SK-N-SH (cell line): ENCODE measurements at regions not wholly inside any gene's neighbourhood (a gene's known extent, or its start where the extent isn't known, plus 50 kb on each side); places are given as distances from the start of the nearest gene placed in this dataset.

Experiments
- CTCF ChIA-PET: fragments of 300-600, 350-600 bp; formaldehyde crosslinking; extraction: SDS; loops from one replicate; lab custom pipeline; 2021; lab: Yijun Ruan, JAX
- POLR2A ChIA-PET: fragments of 350-600 bp; sonication (Branson Sonifier 250); formaldehyde crosslinking; extraction: SDS; loops from one replicate; lab custom pipeline; 2020; ENCODE audit warnings: antibody characterized with exemption, inconsistent platforms; lab: Yijun Ruan, JAX
- DNase-seq: peaks from one replicate; pipeline ENCODE4 v3.0.0; 2012
- H2AFZ ChIP-seq: fragments of 200-600 bp; sonication (generic); 2 replicates; pipeline ENCODE4 v1.8.1; 2016; ENCODE audit warnings: antibody characterized with exemption, mild to moderate bottlenecking, low read depth
- H3F3A ChIP-seq: fragments of 200-600 bp; sonication (generic); replicated peaks from 2 replicates; pipeline ENCODE3; 2016; ENCODE audit warnings: antibody characterized with exemption, mild to moderate bottlenecking; ENCODE audit not compliant: insufficient read depth
- H3K27ac ChIP-seq, 2 experiments: fragments of 200-500 bp in 1 of 2; fragments of 200-600 bp in 1 of 2; sonication (Bioruptor generic) in 1 of 2; sonication (generic), shearing (Covaris generic) in 1 of 2; 2 replicates each; pipeline versions ENCODE4 v1.5.1 to v1.6.1; 2014 to 2016; ENCODE audit warnings: low read depth in 2 of 2, inconsistent platforms in 1 of 2, low read length in 1 of 2, mild to moderate bottlenecking in 1 of 2, mixed read lengths in 1 of 2
- H3K27me3 ChIP-seq: fragments of 200-600 bp; sonication (generic), shearing (Covaris generic); 2 replicates; pipeline ENCODE4 v1.6.1; 2016; ENCODE audit warnings: mixed run types; ENCODE audit not compliant: insufficient read depth
- H3K36me3 ChIP-seq, 2 experiments: fragments of 200-500 bp in 1 of 2; fragments of 200-600 bp in 1 of 2; sonication (Bioruptor generic) in 1 of 2; sonication (generic) in 1 of 2; replicated peaks in 1 of 2; 2 replicates each; pipeline versions ENCODE3 to v1.5.1; 2014 to 2016; ENCODE audit warnings: low read length in 1 of 2, mild to moderate bottlenecking in 1 of 2; ENCODE audit not compliant: insufficient read depth in 2 of 2, control insufficient read depth in 1 of 2
- H3K4me1 ChIP-seq, 2 experiments: fragments of 200-500 bp in 1 of 2; fragments of 200-600 bp in 1 of 2; sonication (Bioruptor generic) in 1 of 2; sonication (generic), shearing (Covaris generic) in 1 of 2; 2 replicates each; pipeline versions ENCODE4 v1.5.1 to v1.6.1; 2014 to 2016; ENCODE audit warnings: low read depth in 1 of 2, low read length in 1 of 2, mixed run types in 1 of 2; ENCODE audit not compliant: insufficient read depth in 2 of 2, control insufficient read depth in 1 of 2
- H3K4me2 ChIP-seq: fragments of 200-600 bp; sonication (generic), shearing (Covaris generic); 2 replicates; pipeline ENCODE4 v1.6.1; 2017; ENCODE audit warnings: mixed run types
- H3K4me3 ChIP-seq, 2 experiments: fragments of 200-500 bp in 1 of 2; fragments of 200-600 bp in 1 of 2; sonication (Bioruptor generic) in 1 of 2; sonication (generic), shearing (Covaris generic) in 1 of 2; 2 replicates each; pipeline versions ENCODE4 v1.5.1 to v1.8.1; 2014 to 2016; ENCODE audit warnings: low read depth in 2 of 2, inconsistent platforms in 1 of 2, low read length in 1 of 2, mild to moderate bottlenecking in 1 of 2, mixed read lengths in 1 of 2, moderate library complexity in 1 of 2
- H3K79me2 ChIP-seq: fragments of 200-600 bp; sonication (generic); 2 replicates; pipeline ENCODE4 v1.8.1; 2017; ENCODE audit warnings: mild to moderate bottlenecking; ENCODE audit not compliant: insufficient read depth
- H3K9ac ChIP-seq: fragments of 200-600 bp; sonication (generic); 2 replicates; pipeline ENCODE4 v1.6.1; 2017; ENCODE audit warnings: mixed run types
- H3K9me2 ChIP-seq: fragments of 200-600 bp; sonication (generic); 2 replicates; pipeline ENCODE4 v1.6.1; 2017; ENCODE audit warnings: mixed run types
- H3K9me3 ChIP-seq: fragments of 200-600 bp; sonication (generic); 2 replicates; pipeline ENCODE4 v1.6.1; 2017; ENCODE audit warnings: mixed run types, mild to moderate bottlenecking, moderate library complexity
- H4K20me1 ChIP-seq: fragments of 200-600 bp; sonication (generic); 2 replicates; pipeline ENCODE4 v1.6.1; 2017; ENCODE audit warnings: mild to moderate bottlenecking, mixed run types; ENCODE audit not compliant: insufficient read depth
- ELF1 ChIP-seq: IDR thresholded peaks from 2 replicates; pipeline ENCODE4 v1.4.0; 2012
- EP300 ChIP-seq, 2 experiments: IDR thresholded peaks; 2 replicates each; pipeline versions ENCODE4 v1.4.0 to v1.6.1; 2012; ENCODE audit warnings: borderline replicate concordance in 1 of 2, low read depth in 1 of 2, low read length in 1 of 2
- FOSL2 ChIP-seq: IDR thresholded peaks from 2 replicates; pipeline ENCODE4 v1.4.0; 2012; ENCODE audit warnings: low read depth, mild to moderate bottlenecking, moderate library complexity, borderline replicate concordance
- FOXJ3 ChIP-seq: sonication (generic); formaldehyde crosslinking; IDR thresholded peaks from 2 replicates; pipeline ENCODE4 v1.5.1; 2020; ENCODE audit warnings: mild to moderate bottlenecking, missing genetic modification reagents
- GABPA ChIP-seq: IDR thresholded peaks from 2 replicates; pipeline ENCODE4 v1.4.0; 2012; ENCODE audit warnings: low read depth, mild to moderate bottlenecking
- JUND ChIP-seq: IDR thresholded peaks from 2 replicates; pipeline ENCODE4 v1.4.0; 2012
- MEF2A ChIP-seq: IDR thresholded peaks from 2 replicates; pipeline ENCODE4 v1.4.0; 2012; ENCODE audit warnings: low read depth, borderline replicate concordance
- MXI1 ChIP-seq: IDR thresholded peaks from 2 replicates; pipeline ENCODE4 v1.6.1; 2012; ENCODE audit warnings: mild to moderate bottlenecking, low read depth, low read length, improper control_type of control experiment
- NRF1 ChIP-seq: IDR thresholded peaks from 2 replicates; pipeline ENCODE4 v1.6.1; 2012; ENCODE audit warnings: low read depth, mild to moderate bottlenecking, low read length
- POLR2AphosphoS5 ChIP-seq: IDR thresholded peaks from 2 replicates; pipeline ENCODE4 v1.6.1; 2012; ENCODE audit warnings: low read depth, low read length
- REST ChIP-seq: IDR thresholded peaks from 2 replicates; pipeline ENCODE4 v1.6.1; 2012; ENCODE audit warnings: mild to moderate bottlenecking, low read depth, low read length, moderate library complexity
- RXRA ChIP-seq: IDR thresholded peaks from 2 replicates; pipeline ENCODE4 v1.4.0; 2012; ENCODE audit warnings: low read depth, mild to moderate bottlenecking, borderline replicate concordance
- SIN3A ChIP-seq: IDR thresholded peaks from 2 replicates; pipeline ENCODE4 v1.6.1; 2012; ENCODE audit warnings: low read depth, mild to moderate bottlenecking, low read length, moderate library complexity, borderline replicate concordance
- SMC3 ChIP-seq: IDR thresholded peaks from 2 replicates; pipeline ENCODE4 v1.6.1; 2012; ENCODE audit warnings: low read depth, low read length, improper control_type of control experiment
- TAF1 ChIP-seq: IDR thresholded peaks from 2 replicates; pipeline ENCODE4 v1.6.1; 2012; ENCODE audit warnings: low read depth, mild to moderate bottlenecking, low read length, moderate library complexity, borderline replicate concordance
- TCF12 ChIP-seq: IDR thresholded peaks from 2 replicates; pipeline ENCODE4 v1.4.0; 2012
- YY1 ChIP-seq: IDR thresholded peaks from 2 replicates; pipeline ENCODE4 v1.4.0; 2012; ENCODE audit warnings: low read depth, mild to moderate bottlenecking
- WGBS: methylation state at CpG from one replicate; pipeline ENCODE4 v1.1.6; 2017; ENCODE audit warnings: low lambda C conversion rate; 5-methylcytosine and 5-hydroxymethylcytosine counted together
- TF ChIP-seq, protein P1 (sequence below): fragments of 150-350 bp; IDR thresholded peaks from 2 replicates; pipeline ENCODE4 v1.6.1; 2017; ENCODE audit warnings: antibody characterized with exemption, low read length, low read depth, borderline replicate concordance
- TF ChIP-seq, protein P2 (sequence below): IDR thresholded peaks from 2 replicates; pipeline ENCODE4 v1.4.0; 2012; ENCODE audit warnings: low read depth, borderline replicate concordance
- TF ChIP-seq, protein P3 (sequence below): IDR thresholded peaks from 2 replicates; pipeline ENCODE4; 2012

- TF ChIP-seq REST (no peak), ELF1 (peak; percentile 51; the same call in 1 of the 2 replicates), SIN3A (no peak), TAF1 (peak; percentile 40; the same call in 1 of the 2 replicates)
These were observed 563.9 kb downstream of the GRXCR1 start (continued) for GRCh38 chr4:43456383-43456782.

DNA sequence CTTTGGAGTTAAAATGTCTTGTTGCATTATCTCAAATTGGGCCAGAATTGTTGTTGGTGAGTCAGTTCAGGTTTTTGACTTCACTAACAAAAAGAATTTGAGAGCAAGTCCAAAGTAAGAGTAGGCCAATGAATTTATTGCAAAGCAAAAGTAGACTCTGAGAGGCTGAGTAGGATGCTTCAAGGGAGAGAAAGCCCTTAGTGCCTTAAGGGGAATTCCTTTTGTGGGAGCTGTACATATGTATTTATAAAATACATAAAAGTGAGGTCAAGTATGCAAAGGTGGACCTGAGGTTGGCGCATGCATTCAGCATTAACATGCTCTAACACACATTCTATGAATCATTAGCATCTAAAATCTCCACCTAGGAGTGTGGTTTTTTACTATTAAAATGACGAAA lies 565.4 kb downstream of the GRXCR1 start:
- H3K9me3 ChIP-seq, result no peaks in the 10 kb centered on the region
- CTCF ChIA-PET, result no interaction called here
- no peak overlapping the region for H3K9ac ChIP-seq
- H4K20me1 ChIP-seq, result no peaks in the 10 kb centered on the region
- no peak for DNase-seq
- H3K4me2 ChIP-seq, result no peak overlapping the region
- no peaks in the 10 kb centered on the region for H3K79me2 ChIP-seq
- H3K27ac ChIP-seq, result no peak overlapping the region; a peak in 1 of 4 replicates
- H2AFZ ChIP-seq, result peak overlapping the region; percentile 56; the same call in 1 of the 2 replicates
- H3K27me3 ChIP-seq, result no peaks in the 10 kb centered on the region
- 47% methylated on average over 2 of the region's 2 CpGs for WGBS
- H3K36me3 ChIP-seq, result no peaks in the 10 kb centered on the region
- POLR2A ChIA-PET, result no interaction called here
- H3F3A ChIP-seq, result peaks cover 16% of the 10 kb centered on the region
- H3K9me2 ChIP-seq, result no peaks in the 10 kb centered on the region
- H3K4me3 ChIP-seq, result no peak overlapping the region
- TF ChIP-seq MEF2A (no peak), POLR2AphosphoS5 (no peak), GABPA (no peak), RXRA (no peak), MXI1 (no peak), NRF1 (no peak), JUND (no peak), SMC3 (no peak), EP300 (IDR thresholded peaks at IDR 0.05; ENCODE audit: borderline replicate concordance in 1 of 2, low read depth in 1 of 2, low read length in 1 of 2) (no peak), ELF1 (no peak), FOSL2 (no peak), SIN3A (no peak), YY1 (no peak), FOXJ3 (CRISPR knock-in tag) (no peak), TCF12 (no peak)
- TF ChIP-seq, protein P1, sequence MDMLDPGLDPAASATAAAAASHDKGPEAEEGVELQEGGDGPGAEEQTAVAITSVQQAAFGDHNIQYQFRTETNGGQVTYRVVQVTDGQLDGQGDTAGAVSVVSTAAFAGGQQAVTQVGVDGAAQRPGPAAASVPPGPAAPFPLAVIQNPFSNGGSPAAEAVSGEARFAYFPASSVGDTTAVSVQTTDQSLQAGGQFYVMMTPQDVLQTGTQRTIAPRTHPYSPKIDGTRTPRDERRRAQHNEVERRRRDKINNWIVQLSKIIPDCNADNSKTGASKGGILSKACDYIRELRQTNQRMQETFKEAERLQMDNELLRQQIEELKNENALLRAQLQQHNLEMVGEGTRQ, result no peak
- TF ChIP-seq, protein P2, sequence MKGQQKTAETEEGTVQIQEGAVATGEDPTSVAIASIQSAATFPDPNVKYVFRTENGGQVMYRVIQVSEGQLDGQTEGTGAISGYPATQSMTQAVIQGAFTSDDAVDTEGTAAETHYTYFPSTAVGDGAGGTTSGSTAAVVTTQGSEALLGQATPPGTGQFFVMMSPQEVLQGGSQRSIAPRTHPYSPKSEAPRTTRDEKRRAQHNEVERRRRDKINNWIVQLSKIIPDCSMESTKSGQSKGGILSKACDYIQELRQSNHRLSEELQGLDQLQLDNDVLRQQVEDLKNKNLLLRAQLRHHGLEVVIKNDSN, result no peak
- TF ChIP-seq, protein P3, sequence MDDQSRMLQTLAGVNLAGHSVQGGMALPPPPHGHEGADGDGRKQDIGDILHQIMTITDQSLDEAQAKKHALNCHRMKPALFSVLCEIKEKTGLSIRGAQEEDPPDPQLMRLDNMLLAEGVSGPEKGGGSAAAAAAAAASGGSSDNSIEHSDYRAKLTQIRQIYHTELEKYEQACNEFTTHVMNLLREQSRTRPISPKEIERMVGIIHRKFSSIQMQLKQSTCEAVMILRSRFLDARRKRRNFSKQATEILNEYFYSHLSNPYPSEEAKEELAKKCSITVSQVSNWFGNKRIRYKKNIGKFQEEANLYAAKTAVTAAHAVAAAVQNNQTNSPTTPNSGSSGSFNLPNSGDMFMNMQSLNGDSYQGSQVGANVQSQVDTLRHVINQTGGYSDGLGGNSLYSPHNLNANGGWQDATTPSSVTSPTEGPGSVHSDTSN, result no peak
- H3K4me1 ChIP-seq, result no peaks in the 10 kb centered on the region; a peak in 2 of 4 replicates
